GM12891 (cell line): ENCODE measurements at regions not wholly inside any gene's neighbourhood (a gene's known extent, or its start where the extent isn't known, plus 50 kb on each side); places are given as distances from the start of the nearest gene placed in this dataset.

Source experiments
- PAX5 ChIP-seq: IDR thresholded peaks from 2 replicates; pipeline ENCODE4 v1.6.1; 2011; ENCODE audit warnings: low read length, moderate library complexity, mild to moderate bottlenecking; ENCODE audit not compliant: insufficient read depth, severe bottlenecking
- POLR2A ChIP-seq: IDR thresholded peaks from 2 replicates; pipeline ENCODE4 v1.6.1; 2011; ENCODE audit warnings: low read depth, low read length, control low read depth
- POLR2AphosphoS5 ChIP-seq: IDR thresholded peaks from 2 replicates; pipeline ENCODE4 v1.6.1; 2011; ENCODE audit warnings: low read depth, low read length, control low read depth
- POU2F2 ChIP-seq: IDR thresholded peaks from 2 replicates; pipeline ENCODE4 v1.6.1; 2011; ENCODE audit warnings: low read depth, mild to moderate bottlenecking, control low read depth, low read length, moderate library complexity
- SPI1 ChIP-seq: IDR thresholded peaks from 2 replicates; pipeline ENCODE4 v1.6.1; 2011; ENCODE audit warnings: low read depth, low read length, control low read depth
- TAF1 ChIP-seq: IDR thresholded peaks from 2 replicates; pipeline ENCODE4 v1.6.1; 2011; ENCODE audit warnings: low read depth, low read length, control low read depth

DNA sequence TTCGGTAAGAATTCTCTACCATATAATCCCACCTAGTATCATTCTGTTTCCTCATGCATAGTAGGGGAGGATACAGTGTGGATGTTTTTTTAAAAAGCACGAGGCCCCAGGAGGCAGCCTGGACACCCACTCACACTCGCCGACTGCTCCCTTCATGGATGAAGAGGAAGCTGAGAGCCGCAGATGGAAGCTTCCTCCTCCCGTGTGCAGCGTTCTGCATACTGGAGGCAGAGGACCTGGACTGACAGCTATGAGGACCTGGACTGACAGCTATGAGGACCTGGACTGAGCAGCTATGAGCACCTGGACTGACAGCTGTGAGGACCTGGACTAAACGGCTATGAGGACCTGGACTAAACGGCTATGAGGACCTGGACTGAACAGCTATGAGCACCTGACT is 234.4 kb downstream of the NDUFA10 start:
- TF ChIP-seq POLR2A, result no peak
- TF ChIP-seq SPI1, result no peak
- no peak for TF ChIP-seq TAF1
- no peak for TF ChIP-seq POLR2AphosphoS5
- TF ChIP-seq PAX5, result no peak
- no peak for TF ChIP-seq POU2F2
